CD4-positive, alpha-beta T cell (primary cell): ENCODE measurements at regions not wholly inside any gene's neighbourhood (a gene's known extent, or its start where the extent isn't known, plus 50 kb on each side); places are given as distances from the start of the nearest gene placed in this dataset.

Experiments used
- ATAC-seq: fragments of 200-7000 bp; cut with Tn5 transposase; one replicate; pipeline ENCODE4 v1.10.0; 2022; ENCODE audit warnings: mild to moderate bottlenecking; ENCODE audit not compliant: poor library complexity
- CTCF ChIA-PET: fragments of 350-600 bp; sonication (Branson Sonifier 250); formaldehyde crosslinking; loops from one replicate; lab custom pipeline; 2021; ENCODE audit warnings: antibody characterized with exemption, inconsistent platforms; lab: Charles Lee
- POLR2A ChIA-PET: fragments of 350-600 bp; sonication (Branson Sonifier 250); formaldehyde crosslinking; loops from one replicate; lab custom pipeline; 2021; ENCODE audit warnings: antibody characterized with exemption, inconsistent platforms; lab: Charles Lee
- DNase-seq, 14 experiments: peaks; one replicate each; pipeline ENCODE4 v3.0.0-alpha.2; 2013 to 2020; ENCODE audit warnings: mixed read lengths in 2 of 14
- H3K27ac ChIP-seq, 2 donors: one replicate each; pipeline versions ENCODE4 v1.5.1 to v1.7.0; 2013; ENCODE audit warnings: low read length in 2 of 2, low read depth in 1 of 2, mild to moderate bottlenecking in 1 of 2
- H3K27me3 ChIP-seq, 2 experiments: 1 replicate in 1 of 2; 2 replicates in 1 of 2; pipeline versions ENCODE4 v1.6.1 to v1.7.0; 2013; ENCODE audit warnings: low read length in 2 of 2, control low read depth in 1 of 2, mild to moderate bottlenecking in 1 of 2, moderate library complexity in 1 of 2; ENCODE audit not compliant: insufficient read depth in 2 of 2, control insufficient read depth in 1 of 2
- H3K36me3 ChIP-seq: one replicate; pipeline ENCODE4 v1.6.1; 2013; ENCODE audit warnings: low read length, control low read depth; ENCODE audit not compliant: insufficient read depth
- H3K4me1 ChIP-seq: one replicate; pipeline ENCODE4 v1.6.1; 2013; ENCODE audit warnings: low read length, control low read depth; ENCODE audit not compliant: insufficient read depth
- H3K4me3 ChIP-seq: one replicate; pipeline ENCODE4 v1.5.1; 2013; ENCODE audit warnings: mild to moderate bottlenecking, low read length, moderate library complexity
- H3K9me3 ChIP-seq, 2 experiments: 1 replicate in 1 of 2; 2 replicates in 1 of 2; pipeline versions ENCODE4 v1.6.1 to v1.7.0; 2013; ENCODE audit warnings: low read length in 2 of 2, mild to moderate bottlenecking in 2 of 2, control low read depth in 1 of 2, moderate library complexity in 1 of 2; ENCODE audit not compliant: control insufficient read depth in 1 of 2, insufficient read depth in 1 of 2
- H3K27ac Mint-ChIP-seq: one replicate; pipeline ENCODE4 v1.8.0; 2020; ENCODE audit warnings: mixed read lengths
- H3K27me3 Mint-ChIP-seq: one replicate; pipeline ENCODE4 v1.8.0; 2021; ENCODE audit warnings: mixed read lengths
- H3K36me3 Mint-ChIP-seq: one replicate; pipeline ENCODE4 v1.8.0; 2021; ENCODE audit warnings: low read depth, mixed read lengths
- H3K4me1 Mint-ChIP-seq: one replicate; pipeline ENCODE4 v1.8.0; 2021; ENCODE audit warnings: low read depth, mixed read lengths
- H3K4me3 Mint-ChIP-seq: one replicate; pipeline ENCODE4 v1.8.0; 2020; ENCODE audit warnings: mild to moderate bottlenecking, mixed read lengths
- H3K9me3 Mint-ChIP-seq: one replicate; pipeline ENCODE4 v1.8.0; 2020; ENCODE audit warnings: mixed read lengths
- intact Hi-C, 2 experiments: fragments of 100-400 bp; cut with DNase I in 1 of 2; cut with micrococcal nuclease in 1 of 2; formaldehyde crosslinking; loops; one replicate each; pipeline versions ENCODE4 v1.15.1 to v1.9.0; 2023 to 2025; cut with DNase I, micrococcal nuclease
- TF ChIP-seq, protein P1 (sequence below): fragments of 200-600 bp; IDR thresholded peaks from one replicate; pipeline ENCODE4 v1.8.0; 2022; ENCODE audit warnings: antibody characterized with exemption, mild to moderate bottlenecking

DNA sequence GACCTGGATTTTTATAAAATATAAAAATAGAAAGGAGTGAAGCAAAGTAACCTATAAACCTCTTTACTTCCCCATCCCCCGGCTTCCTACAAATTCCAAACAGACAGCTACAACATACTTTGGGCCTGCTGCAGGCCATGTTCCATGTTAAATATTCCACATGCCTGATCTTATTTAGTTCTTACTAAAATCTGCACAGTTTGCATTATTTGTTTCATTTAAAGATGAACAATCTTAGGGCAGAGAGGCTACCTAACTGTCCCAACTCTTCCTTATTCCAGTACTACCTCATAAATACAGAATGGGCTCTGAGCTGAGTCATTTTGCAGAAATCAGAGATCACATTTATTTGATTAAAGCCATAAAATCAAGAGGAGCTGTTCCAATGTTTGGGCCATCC lies 665.0 kb downstream of the PDCD6IP start:
- H3K27me3 Mint-ChIP-seq: no peaks in the 10 kb centered on the region
- Histone ChIP-seq H3K27me3 (no peaks in the 10 kb centered on the region), H3K9me3 (peaks cover 7 to 18% of the 10 kb centered on the region in 2 experiments), H3K36me3 (no peaks in the 10 kb centered on the region), H3K4me3 (no peak overlapping the region), H3K27ac (no peak overlapping the region), H3K4me1 (no peaks in the 10 kb centered on the region)
- no peaks in the 10 kb centered on the region for H3K4me1 Mint-ChIP-seq
- no peaks in the 10 kb centered on the region for H3K36me3 Mint-ChIP-seq
- CTCF ChIA-PET: no interaction called here
- no peak overlapping the region for H3K4me3 Mint-ChIP-seq
- peaks cover 4% of the 10 kb centered on the region for H3K9me3 Mint-ChIP-seq
- no peak overlapping the region for H3K27ac Mint-ChIP-seq
- intact Hi-C loops: no loop called here
- POLR2A ChIA-PET: no interaction called here
- TF ChIP-seq, protein P1, sequence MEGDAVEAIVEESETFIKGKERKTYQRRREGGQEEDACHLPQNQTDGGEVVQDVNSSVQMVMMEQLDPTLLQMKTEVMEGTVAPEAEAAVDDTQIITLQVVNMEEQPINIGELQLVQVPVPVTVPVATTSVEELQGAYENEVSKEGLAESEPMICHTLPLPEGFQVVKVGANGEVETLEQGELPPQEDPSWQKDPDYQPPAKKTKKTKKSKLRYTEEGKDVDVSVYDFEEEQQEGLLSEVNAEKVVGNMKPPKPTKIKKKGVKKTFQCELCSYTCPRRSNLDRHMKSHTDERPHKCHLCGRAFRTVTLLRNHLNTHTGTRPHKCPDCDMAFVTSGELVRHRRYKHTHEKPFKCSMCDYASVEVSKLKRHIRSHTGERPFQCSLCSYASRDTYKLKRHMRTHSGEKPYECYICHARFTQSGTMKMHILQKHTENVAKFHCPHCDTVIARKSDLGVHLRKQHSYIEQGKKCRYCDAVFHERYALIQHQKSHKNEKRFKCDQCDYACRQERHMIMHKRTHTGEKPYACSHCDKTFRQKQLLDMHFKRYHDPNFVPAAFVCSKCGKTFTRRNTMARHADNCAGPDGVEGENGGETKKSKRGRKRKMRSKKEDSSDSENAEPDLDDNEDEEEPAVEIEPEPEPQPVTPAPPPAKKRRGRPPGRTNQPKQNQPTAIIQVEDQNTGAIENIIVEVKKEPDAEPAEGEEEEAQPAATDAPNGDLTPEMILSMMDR: no peak
- DNase-seq (no peak), ATAC-seq (no peak)

DNA sequence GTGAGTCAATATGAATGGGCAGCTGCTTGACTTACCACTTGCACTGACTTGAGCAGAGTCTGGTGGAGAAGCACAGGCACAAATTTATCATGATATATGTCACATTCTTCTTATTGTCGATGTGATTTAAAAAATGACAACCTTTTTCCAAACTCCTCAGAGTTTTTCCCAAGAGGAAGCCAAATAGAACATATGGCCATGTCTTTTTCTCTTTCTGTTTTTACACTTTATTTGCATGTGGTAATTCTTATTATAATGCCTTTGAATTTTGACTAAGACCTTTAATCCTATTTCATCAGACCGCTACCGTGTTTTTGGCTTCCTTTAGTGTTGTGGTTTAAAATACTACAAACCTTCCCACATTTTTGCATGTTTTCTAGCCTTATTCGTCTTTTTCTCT lies 666.2 kb downstream of the PDCD6IP start:
- no peaks in the 10 kb centered on the region for H3K27me3 ChIP-seq
- no peak for ATAC-seq
- H3K36me3 ChIP-seq: no peaks in the 10 kb centered on the region
- POLR2A ChIA-PET: no interaction called here
- intact Hi-C loops: no loop called here
- no peaks in the 10 kb centered on the region for H3K4me1 ChIP-seq
- H3K9me3 Mint-ChIP-seq: peaks cover 2% of the 10 kb centered on the region
- TF ChIP-seq, protein P1: no peak
- H3K4me3 Mint-ChIP-seq: no peak overlapping the region
- H3K4me1 Mint-ChIP-seq: no peaks in the 10 kb centered on the region
- H3K27ac ChIP-seq: no peak overlapping the region
- no peak overlapping the region for H3K4me3 ChIP-seq
- H3K27me3 Mint-ChIP-seq: no peaks in the 10 kb centered on the region
- peaks cover 7 to 9% of the 10 kb centered on the region in 2 experiments for H3K9me3 ChIP-seq
- DNase-seq: no peak
- no peak overlapping the region for H3K27ac Mint-ChIP-seq
- CTCF ChIA-PET: no interaction called here
- H3K36me3 Mint-ChIP-seq: no peaks in the 10 kb centered on the region

DNA sequence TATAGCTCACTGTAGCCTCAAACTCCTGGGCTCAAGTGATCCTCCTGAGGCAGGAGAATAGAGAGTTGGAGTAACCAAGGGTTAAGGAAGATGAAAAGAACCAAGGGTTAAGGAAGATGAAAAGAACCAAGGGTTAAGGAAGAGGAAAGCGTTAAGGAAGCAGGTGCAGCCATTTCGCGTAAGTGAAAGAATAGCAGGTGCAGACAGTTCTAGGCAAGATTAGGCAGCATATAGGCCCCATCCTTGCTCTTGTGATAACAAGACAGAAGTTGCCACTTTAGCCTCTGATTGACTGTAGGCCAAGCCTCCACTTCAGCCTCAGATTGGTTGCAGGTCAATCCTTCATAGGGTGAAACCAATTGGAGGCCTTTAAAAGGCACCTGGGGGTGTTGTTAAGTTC lies 677.4 kb downstream of the PDCD6IP start:
- Mint-ChIP-seq H3K9me3 (peaks cover 2% of the 10 kb centered on the region), H3K36me3 (no peaks in the 10 kb centered on the region), H3K27ac (no peak overlapping the region), H3K4me1 (no peaks in the 10 kb centered on the region), H3K4me3 (no peak overlapping the region), H3K27me3 (no peaks in the 10 kb centered on the region)
- CTCF ChIA-PET: no interaction called here
- no peak overlapping the region for H3K27ac ChIP-seq
- DNase-seq (no peak), ATAC-seq (no peak)
- H3K27me3 ChIP-seq: no peaks in the 10 kb centered on the region
- POLR2A ChIA-PET: no interaction called here
- TF ChIP-seq, protein P1: no peak
- intact Hi-C loops: no loop called here
- peaks cover 0 to 6% of the 10 kb centered on the region in 2 experiments for H3K9me3 ChIP-seq
- H3K4me3 ChIP-seq: no peak overlapping the region
- H3K4me1 ChIP-seq: no peaks in the 10 kb centered on the region
- no peaks in the 10 kb centered on the region for H3K36me3 ChIP-seq
